Inflammatory macrophage treated with lipopolysaccharide for 4 hours (primary cell): ENCODE measurements at regions not wholly inside any gene's neighbourhood (a gene's known extent, or its start where the extent isn't known, plus 50 kb on each side); places are given as distances from the start of the nearest gene placed in this dataset.

Source experiments
- DNase-seq: peaks from one replicate; pipeline ENCODE4 v3.0.0-alpha.2; 2020

DNA sequence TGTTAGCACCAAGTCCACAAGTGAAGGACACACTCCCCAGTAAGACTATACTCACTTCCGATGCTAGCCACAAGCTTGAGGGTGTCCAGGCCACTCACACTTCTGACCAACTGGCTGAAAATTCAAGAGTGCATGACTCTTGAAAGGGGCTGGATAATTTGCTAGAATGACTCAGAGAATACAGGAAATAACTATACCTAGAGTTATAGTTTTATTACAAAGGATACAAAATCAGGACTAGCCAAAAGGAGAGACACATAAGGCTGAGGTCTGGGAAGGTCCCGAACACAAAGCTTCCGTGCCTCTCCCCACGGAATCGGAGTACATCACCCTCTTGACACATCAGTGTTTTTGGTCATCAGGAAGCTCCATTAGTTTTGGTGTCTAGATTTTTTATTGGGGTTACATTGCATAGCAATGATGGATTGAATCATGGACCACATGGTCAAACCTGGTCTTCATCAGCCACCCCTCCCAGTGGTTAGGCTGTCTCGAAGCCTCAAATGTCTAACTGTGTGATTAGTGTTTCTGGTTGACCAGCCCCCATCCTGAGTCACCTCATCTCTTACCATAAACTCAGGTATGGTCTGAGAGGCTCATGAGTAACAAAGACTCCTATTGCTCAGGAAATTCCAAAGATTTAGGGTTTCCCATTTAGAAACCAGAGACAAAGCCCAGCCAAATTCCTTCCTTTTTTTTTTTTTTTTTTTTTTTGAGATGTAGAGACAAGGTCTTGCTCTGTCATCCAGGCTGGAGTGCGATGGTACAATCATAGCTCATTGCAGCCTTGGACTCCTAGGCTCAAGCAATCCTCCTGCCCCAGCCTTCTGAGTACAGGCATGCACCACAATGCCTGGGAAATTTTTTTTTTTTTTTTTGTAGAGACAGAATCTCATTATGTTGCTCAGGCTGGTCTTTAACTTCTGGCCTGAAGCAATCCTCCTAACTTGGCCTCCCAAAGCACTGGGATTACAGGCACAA is 472.0 kb upstream of the TBX3 start:
- no peak for DNase-seq

DNA sequence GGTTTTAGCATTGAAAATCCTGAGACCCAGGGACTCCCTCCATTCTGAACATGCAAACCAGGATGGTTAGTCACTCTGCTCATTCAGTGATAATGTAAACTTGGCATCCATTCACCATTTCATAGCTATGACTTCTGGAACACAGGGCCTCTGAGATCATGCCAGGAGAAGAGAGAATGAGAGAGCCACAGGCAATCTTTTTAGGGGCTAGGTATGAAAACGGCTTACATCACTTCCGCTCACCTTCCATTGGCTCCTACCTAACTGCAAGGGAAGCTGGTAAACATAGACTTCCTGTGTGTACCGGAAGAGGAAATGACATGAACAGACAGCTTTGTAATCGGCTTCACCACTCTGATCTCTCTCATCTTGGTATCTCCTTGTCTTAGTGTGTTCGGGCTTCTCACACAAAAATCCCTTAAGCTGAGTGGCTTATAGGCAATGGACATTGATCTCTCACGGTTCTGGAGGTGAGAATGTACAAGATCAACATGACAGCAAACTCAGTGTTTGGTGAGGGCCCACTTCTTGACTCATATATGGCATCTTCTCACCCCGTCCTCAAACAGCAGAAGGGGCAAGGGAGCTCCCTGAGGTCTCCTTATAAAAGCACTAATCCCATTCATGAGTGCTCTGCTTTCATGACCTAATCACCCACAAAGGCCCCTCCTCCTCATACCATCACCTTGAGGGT is 465.9 kb upstream of the TBX3 start:
- DNase-seq = no peak

DNA sequence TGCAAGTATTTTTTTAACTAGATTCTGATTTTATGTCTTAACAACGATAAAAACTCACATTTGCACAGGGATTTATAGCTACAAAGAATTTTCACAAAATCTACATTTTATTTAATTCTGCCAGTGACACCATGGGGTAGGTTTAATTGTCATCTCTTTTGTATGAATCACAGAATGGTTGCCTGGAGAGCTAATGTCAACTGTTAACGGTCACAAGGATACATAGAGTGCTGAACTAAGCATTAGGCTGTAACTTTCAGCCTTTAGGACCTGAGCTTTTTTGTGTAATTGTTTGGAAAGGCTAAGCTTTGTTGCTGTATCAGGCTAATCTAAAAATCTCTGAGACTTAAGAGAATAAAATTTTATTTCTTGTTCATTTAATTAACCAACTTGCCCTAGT is 465.3 kb upstream of the TBX3 start:
- no peak for DNase-seq

DNA sequence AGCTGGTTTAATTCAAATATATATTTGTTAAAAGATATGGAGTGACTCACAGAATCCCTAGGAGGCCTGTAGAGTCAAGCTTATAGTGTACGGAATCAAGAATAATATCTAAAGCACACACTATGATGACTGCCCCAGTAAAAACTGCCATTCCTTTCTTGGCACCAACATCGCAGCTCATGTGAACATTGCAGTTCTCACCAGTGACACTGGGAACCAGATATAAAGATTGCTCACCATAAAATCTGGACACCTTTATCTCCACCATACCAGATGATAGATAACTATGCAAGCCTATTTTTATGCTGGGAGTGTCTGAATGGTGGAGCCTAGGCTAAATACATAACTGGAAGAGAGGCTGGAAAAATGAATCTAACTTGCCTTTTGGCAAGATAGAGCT is 463.9 kb upstream of the TBX3 start:
- DNase-seq = no peak

DNA sequence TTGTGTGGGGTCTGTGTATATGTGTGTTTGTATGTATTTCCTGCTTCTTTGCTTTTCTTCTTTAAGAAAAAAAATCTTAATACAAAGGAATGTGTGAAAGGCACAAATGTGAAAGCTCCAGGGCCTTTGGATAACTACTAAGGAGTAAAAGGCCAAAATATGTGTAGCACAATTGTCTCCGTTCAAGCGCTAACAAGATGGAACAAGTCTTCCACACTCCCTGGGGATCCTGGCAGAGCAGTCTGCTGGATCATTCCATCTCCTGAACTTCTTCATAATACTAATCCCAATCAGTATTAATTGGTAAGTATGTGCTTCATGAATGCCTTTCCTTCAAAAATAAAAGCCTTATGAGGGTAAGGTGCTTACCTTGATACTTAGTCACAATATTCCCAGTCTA is 462.5 kb upstream of the TBX3 start:
- no peak for DNase-seq

DNA sequence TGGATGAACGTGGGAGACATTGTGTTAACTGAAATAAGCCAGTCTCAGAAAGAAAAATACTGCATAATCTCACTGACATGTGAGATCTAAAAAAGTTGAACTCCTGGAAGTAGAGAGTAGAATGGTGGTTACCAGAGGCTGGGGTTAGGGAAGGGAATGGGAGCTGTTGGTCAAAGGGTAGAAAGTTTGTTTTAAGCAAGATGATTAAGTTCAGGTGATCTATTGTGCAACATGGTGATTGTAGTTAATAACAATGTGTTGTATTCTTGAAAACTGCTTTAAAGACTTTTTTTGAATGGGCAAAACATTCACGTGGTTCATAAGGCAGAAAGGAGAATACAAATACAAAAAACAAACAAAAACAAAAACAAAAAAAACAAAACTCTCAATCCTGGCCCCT is 460.4 kb upstream of the TBX3 start:
- no peak for DNase-seq

DNA sequence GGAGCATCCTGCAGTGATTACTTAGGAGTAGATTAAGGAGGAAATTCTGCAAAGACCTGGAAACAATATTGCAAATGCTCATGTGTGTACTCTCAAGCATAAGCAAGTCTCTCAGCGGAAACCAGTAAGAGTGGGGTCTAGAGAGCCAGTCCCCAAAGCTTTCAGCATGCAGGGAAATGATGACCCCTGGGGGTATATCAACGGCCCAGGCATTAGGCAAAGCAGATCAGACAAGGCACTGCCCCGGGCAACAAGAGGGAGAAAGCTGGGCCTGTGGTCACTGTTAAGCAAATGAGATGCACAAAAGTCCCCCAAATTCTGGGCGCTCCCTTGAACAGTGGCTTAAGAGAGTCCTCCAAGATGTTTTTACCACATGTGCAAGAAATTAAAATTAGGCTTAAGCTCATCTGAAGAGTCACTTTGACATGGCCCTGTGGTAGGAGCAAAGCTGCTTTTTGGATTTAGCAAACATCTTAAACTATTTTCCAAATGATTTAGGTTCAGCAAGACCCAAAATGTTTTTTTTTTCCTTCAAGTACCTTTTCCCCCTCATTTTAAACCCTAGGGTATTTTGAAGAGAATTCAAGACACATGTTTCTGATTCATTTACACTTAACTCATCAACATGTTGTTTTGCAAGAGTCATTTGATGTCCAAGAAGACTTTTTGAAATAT is 457.1 kb upstream of the TBX3 start:
- no peak for DNase-seq

DNA sequence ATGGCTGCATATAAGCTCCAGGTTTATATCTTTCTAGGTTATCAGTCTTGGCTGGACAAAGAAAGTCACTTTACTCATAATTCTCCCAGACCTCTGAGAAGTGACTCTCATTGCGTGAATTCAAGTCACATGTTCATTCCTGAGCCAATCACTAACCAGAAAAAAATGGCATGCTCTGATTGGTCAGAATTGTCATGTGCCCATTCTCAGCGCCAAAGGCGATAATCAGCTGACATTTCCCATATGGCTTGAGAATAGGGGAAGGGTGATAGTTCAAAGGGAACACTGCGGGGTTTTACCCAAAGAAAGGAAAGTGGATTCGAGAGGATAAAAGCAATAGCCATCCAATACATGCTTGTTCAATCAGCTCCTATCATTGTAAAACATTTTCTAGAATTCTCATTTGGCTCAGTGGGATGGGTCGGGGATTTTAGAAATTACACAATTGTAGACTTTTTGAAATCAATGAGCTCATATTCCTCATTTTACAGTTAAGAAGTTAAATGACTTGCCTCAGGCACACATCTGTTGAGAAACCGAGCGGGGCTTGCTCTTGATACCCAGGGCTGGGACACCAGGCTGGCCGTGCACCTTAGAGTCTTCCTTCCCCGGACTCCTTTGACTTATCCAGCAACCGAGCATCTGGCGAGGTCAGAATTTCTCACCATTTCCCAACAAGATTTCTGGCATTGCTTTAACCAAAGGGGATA is 454.0 kb upstream of the TBX3 start:
- DNase-seq = no peak

DNA sequence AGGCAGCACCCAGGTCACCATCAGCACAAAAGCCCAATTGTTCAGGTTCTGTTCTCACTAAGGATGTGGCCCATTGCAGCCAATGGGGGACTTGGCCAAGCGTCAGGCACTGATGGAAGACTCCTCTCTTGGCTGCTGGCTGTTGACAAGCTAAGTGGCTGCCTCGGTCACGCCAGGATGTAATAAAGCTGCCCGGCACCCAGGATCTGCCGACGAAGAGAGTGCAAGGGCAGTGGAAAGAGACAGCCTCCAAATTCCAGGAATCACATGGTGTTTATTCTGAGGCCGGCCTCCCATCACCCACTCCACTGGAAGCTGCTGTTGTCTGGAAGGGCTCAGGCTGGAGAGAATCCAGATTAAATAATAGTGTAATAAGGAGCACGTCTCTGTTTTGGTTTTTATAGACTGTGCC is 451.8 kb upstream of the TBX3 start:
- DNase-seq = no peak

DNA sequence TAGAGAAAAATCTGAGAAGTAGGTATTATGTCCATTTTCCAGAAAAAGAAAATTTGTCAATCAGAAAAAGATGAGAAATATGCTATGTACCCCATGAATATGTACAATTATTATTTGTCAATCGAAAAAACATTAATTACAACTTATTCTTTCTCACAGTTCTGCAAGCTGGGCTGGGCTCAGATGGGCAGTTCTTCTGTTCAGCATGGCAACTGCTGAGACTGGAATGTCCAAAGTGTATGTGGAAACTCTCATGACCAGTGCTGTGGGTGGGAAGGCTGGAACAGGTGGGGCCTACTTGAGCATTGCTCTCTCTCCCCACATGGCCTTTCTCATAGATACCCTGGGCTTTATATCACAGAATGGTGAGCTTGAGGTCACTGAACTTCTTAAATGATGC is 450.3 kb upstream of the TBX3 start:
- DNase-seq = no peak

DNA sequence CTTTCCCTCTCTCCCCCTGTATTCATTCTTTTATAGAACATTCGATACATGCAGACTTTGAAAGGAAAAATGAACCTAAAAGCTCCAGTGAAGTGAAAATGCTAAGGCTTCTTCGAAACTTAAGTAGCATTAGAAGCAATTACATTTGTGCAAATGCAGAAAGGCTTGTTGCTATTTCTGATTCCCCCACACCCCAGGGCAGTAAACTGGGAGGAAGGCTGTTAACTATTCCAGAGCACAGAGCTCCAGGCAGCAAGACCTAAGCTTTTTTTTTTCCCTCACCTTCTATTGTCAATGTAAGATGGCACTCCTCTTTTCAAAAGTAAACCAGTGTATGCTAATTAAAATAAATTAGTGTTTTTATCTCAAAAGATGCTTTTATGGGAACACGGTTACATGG is 448.9 kb upstream of the TBX3 start:
- no peak for DNase-seq

DNA sequence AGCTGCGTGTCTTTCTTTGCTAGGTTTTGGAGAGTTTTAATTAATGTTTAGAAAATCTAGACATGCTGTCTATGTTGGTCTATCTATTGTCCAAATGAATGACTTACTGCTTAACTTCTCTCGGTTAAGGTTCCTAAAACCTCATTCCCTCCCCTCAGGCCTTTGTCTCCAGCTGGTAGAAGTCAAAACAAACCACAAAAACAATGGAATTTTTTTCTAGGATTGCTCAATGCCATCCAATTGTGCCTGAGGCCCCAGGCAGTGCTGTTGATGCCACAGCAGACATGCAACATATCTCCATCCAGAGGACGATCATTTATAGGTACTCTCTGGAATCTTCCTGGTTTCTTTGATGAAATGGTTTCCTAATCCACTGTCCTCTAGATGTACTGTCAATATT is 448.2 kb upstream of the TBX3 start:
- no peak for DNase-seq

DNA sequence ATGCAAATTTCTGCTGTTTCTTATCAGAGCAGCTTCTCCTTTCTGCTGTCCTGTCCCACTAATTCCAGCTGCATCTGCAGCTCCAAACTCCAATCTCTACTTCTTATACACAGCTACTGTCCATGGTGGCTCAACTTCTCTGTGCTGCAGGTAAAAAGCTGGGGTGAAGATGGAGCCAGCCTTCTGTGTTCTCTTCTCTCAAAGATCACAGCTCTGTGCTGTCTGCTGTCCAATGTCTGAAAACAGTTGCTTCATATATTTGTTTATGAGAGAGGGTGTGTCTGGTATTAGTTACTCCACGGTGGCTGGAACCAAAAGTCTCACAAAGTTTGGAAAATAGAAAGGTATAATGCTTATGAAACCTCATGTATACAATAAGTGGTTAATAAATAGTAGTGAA is 445.8 kb upstream of the TBX3 start:
- no peak for DNase-seq

DNA sequence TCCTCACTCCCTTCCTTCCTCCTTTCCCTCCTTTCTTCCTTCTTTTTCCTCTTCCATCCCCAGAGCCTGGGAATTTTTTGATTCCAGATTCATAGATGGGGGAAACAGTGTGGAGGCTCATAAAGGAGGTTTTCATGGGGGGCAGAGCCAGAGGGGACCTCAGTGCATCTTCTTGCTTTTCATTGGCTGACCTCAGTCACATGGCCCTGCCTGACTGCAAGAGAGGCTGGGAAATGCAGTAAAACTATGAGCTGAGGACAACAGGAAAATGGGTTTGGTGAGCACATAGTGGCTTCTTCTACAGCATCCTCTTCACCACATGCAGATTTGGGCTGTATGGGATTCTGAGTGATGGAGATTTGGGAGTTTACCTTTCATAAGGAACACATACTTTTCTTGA is 437.1 kb upstream of the TBX3 start:
- DNase-seq = no peak

DNA sequence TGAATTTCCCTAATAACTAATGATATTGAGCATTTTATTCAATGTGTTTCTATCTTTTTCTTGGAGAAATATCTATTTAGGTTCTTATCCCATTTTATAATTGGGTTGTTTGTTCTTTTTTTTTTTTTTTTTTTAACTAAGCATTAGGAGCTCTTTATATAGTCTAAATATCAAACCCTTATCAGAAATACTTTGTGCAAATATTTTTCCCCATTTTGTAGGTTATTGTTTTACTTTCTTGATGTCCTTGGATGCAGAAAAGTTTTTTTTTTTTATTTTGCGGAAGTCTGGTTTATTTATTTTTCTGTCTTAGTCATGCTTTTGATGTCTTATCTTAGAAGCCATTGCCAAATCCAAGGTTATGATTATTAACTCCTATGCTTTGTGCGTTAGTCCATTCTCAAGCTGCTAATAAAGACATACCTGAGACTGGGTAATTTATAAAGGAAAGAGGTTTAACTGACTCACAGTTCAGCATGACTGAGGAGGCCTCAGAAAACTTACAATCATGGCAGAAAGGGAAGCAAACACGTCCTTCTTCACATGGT is 434.3 kb upstream of the TBX3 start:
- DNase-seq = no peak

DNA sequence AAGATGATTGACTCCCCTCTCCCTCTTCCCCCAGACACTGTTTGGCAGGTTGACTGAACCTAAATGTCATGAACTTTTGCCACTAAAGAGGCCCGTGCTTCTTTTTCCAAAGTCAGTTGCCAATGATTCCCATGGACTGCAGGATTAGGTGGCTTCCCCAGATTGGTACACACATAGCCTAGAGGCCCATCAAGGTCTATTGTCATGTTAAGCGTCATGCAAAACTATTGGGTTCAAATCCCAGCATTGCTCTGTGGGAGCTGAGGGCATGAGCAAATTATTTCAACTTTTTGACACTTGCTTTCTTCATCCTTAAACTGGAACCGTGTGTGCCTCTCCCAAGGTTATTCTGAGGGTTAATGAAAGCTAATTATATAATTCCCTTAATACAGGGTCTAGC is 430.2 kb upstream of the TBX3 start:
- no peak for DNase-seq

DNA sequence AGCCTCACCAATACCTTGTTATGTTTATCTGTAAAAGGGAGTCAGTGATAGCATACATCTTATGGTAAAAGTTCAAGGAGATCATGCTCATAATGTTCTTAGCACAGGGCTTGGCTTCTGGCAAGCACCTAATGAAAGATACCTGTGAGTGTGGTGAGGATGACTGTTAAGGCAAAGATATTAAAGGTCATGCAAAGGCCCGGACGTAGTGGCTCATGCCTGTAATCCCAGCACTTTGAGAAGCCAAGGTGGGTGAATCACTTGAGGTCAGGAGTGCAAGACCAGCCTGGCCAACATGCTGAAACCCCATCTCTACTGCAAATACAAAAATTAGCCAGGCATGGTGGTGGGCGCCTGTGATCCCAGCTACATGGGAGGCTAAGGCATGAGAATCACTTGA is 425.9 kb upstream of the TBX3 start:
- no peak for DNase-seq

DNA sequence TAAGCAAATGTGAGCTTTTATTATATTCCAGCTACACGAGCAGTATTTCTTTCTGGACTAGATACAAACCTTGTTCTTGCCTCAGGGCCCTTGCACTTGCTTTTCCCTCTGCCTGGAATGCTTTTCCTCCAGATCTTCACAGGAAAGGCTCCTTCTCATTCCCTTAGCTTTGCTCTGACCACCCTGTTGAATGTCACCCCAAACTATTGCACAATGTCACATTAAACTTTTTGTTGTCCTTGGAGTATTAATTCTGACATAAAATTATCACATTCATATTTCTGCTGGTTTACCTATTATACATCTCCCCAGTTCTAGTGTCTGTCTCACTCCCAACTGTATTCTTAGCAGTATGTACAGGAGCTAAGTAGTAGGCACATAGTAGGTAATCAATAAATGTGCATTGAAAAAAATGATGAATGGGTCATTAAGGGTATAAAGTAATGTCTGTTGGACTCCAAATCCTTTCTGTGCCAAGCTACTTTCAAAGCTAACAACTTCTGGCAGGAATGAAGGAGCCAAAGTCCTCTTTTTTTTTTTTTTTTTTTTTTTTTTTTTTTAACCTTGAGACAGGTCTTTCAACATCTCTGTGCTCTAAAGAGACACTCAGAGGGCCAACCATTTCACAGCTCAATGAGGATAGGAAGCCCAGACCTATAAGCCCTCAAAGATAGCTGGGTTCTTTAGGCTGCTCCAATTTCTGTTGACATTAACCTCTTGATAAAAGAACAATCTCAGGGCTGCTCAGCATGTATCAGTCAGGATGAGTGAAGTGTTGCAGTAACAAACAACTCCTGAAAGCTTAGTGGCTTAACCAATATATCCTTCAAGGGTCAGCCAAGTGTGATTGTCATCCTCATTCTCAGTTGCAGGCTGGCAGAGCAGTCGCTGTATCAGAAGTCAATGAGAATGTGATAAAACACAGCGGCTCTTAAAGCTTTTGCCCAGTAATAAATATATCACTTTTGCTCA is 424.4 kb upstream of the TBX3 start:
- no peak for DNase-seq

DNA sequence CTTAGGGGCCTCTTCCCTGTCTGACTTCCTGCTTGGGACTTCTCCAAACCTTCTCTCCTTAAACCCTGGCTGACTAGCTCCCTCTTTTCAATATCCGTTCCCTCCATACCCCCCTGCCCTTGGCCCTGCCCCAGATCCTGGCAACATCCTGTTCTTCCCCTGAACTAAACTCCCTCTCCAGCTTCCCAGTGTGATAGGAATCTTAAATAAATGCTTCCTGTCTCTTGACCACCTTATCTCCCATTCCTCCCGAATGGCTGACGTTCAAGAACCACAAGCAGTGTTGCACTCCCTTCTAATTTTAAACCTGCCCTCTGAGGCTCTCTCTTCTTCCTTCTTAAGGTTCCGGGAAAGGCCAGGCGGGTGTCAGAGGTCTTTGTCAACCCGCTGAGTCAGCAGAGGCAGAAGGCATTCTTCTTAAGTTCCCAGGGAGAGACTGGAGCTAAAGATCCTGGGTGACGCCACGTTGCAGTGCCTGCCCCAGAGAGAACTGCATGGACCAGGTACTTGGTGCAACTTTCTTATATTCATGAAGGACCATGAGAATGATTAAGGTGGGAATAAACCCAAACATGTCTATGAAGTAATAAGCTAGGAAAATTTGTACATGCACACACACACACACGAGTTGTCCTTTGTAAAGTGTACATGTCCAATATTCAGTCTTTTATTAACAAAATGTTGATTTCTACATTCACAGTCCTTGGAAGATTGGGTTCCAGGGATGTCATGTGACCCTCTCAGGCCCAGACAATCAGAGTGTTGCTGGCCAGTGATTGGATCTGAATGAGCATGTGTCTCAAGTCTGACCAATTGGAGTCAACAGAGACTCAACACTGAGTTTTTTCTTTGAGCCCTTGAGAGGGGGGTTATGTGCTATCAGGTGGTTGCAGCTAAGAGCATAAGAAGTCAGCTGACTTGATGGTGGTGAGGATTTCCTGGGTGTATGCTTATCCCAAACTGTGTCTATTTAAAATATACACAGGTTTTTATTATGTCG is 420.2 kb upstream of the TBX3 start:
- DNase-seq = no peak

DNA sequence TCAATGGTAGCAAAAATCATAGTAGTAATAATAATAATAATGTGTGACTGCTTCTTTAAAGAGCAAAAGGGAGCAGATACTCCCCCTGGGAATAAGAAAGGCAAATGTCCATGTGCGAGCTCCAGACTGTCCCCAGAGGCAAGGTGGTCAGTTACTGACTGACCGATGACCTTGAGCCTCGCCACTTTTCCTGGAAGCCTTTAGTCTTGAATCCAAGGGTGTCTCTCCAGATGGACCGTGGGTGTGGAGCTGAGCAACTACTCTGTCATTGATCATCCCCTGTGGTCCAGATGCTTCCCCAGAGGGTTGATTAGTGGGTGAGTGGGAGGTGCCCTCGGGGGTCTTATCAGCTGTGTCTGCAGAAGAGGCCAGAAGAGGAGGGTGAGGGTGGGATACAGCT is 418.5 kb upstream of the TBX3 start:
- no peak for DNase-seq
